IMR-90 (cell line): ENCODE measurements at regions not wholly inside any gene's neighbourhood (a gene's known extent, or its start where the extent isn't known, plus 50 kb on each side); places are given as distances from the start of the nearest gene placed in this dataset.

ENCODE experiments used
- ATAC-seq: fragments of 200-7000 bp; cut with Tn5 transposase; 2 replicates; pipeline ENCODE4 v1.9.1; 2020; ENCODE audit warnings: low read depth, mild to moderate bottlenecking, moderate library complexity
- BruUV-seq: library from RNA; stranded (reverse); fragments of 400-500 nt; replicated peaks from 2 replicates; lab custom pipeline; 2021; lab: Mats Ljungman, UMichigan
- CTCF ChIA-PET: fragments of 300-600 bp; formaldehyde crosslinking; extraction: SDS; loops from one replicate; lab custom pipeline; 2021; ENCODE audit warnings: antibody characterized with exemption; lab: Yijun Ruan, JAX
- POLR2A ChIA-PET: fragments of 300-600 bp; sonication (Branson Sonifier 250); formaldehyde crosslinking; loops from one replicate; lab custom pipeline; 2022; ENCODE audit warnings: antibody characterized with exemption; ENCODE audit not compliant: unreplicated experiment; lab: Charles Lee
- DNase-seq: peaks from one replicate; pipeline ENCODE4 v3.0.0; 2013
- H2AFZ ChIP-seq: replicated peaks from 2 replicates; pipeline ENCODE3; 2013; ENCODE audit warnings: low read length, mild to moderate bottlenecking; ENCODE audit not compliant: poor library complexity
- H2AK5ac ChIP-seq: 2 replicates; pipeline ENCODE4 v1.6.1; 2013; ENCODE audit warnings: low read depth, low read length, inconsistent platforms
- H2AK9ac ChIP-seq: replicated peaks from 2 replicates; pipeline ENCODE3; 2013; ENCODE audit warnings: mild to moderate bottlenecking, low read depth, low read length, moderate library complexity; ENCODE audit not compliant: poor library complexity
- H2BK120ac ChIP-seq: 2 replicates; pipeline ENCODE4 v1.6.1; 2013; ENCODE audit warnings: low read depth, low read length, inconsistent platforms
- H2BK15ac ChIP-seq: 3 replicates; pipeline ENCODE4 v1.6.1; 2013; ENCODE audit warnings: low read depth, low read length, inconsistent platforms
- H2BK20ac ChIP-seq: 2 replicates; pipeline ENCODE4 v1.6.1; 2013; ENCODE audit warnings: low read depth, mild to moderate bottlenecking, inconsistent platforms, low read length, moderate library complexity
- H2BK5ac ChIP-seq: 2 replicates; pipeline ENCODE4 v1.6.1; 2013; ENCODE audit warnings: mild to moderate bottlenecking, low read depth, low read length, inconsistent platforms; ENCODE audit not compliant: poor library complexity, severe bottlenecking
- H3K14ac ChIP-seq: replicated peaks from 2 replicates; pipeline ENCODE4 v1.6.1; 2013; ENCODE audit warnings: low read depth, low read length, inconsistent platforms
- H3K18ac ChIP-seq: 2 replicates; pipeline ENCODE4 v1.6.1; 2013; ENCODE audit warnings: low read depth, low read length, control low read depth
- H3K23ac ChIP-seq: 2 replicates; pipeline ENCODE4 v1.6.1; 2013; ENCODE audit warnings: low read depth, low read length, inconsistent platforms
- H3K27ac ChIP-seq: 2 replicates; pipeline ENCODE4 v1.5.1; 2013; ENCODE audit warnings: mild to moderate bottlenecking, control low read depth, low read length; ENCODE audit not compliant: insufficient read depth
- H3K27me3 ChIP-seq: 2 replicates; pipeline ENCODE4 v1.6.1; 2013; ENCODE audit warnings: low read length; ENCODE audit not compliant: control insufficient read depth, insufficient read depth
- H3K36me3 ChIP-seq: 2 replicates; pipeline ENCODE4 v1.6.1; 2013; ENCODE audit warnings: low read length, mixed read lengths; ENCODE audit not compliant: control insufficient read depth, insufficient read depth
- H3K4ac ChIP-seq: 2 replicates; pipeline ENCODE4 v1.6.1; 2013; ENCODE audit warnings: low read depth, low read length, inconsistent platforms
- H3K4me1 ChIP-seq: 2 replicates; pipeline ENCODE4 v1.6.1; 2013; ENCODE audit warnings: low read length, mixed read lengths; ENCODE audit not compliant: control insufficient read depth, insufficient read depth
- H3K4me2 ChIP-seq: 2 replicates; pipeline ENCODE4 v1.6.1; 2013; ENCODE audit warnings: low read depth, mild to moderate bottlenecking, control low read depth, low read length, moderate library complexity
- H3K4me3 ChIP-seq: 2 replicates; pipeline ENCODE4 v1.5.1; 2013; ENCODE audit warnings: low read depth, mild to moderate bottlenecking, control low read depth, low read length, moderate library complexity; ENCODE audit not compliant: insufficient read depth
- H3K56ac ChIP-seq: 2 replicates; pipeline ENCODE4 v1.6.1; 2013; ENCODE audit warnings: low read length, inconsistent platforms; ENCODE audit not compliant: insufficient read depth; ENCODE audit errors: extremely low read depth
- H3K79me1 ChIP-seq, 2 experiments: 2 replicates each; pipeline ENCODE4 v1.6.1; 2013; ENCODE audit warnings: low read length in 2 of 2, inconsistent platforms in 1 of 2, low read depth in 1 of 2
- H3K9ac ChIP-seq: 2 replicates; pipeline ENCODE4 v1.6.1; 2013; ENCODE audit warnings: low read depth, low read length, control low read depth
- H3K9me1 ChIP-seq: 2 replicates; pipeline ENCODE4 v1.6.1; 2013; ENCODE audit warnings: low read length, inconsistent platforms; ENCODE audit not compliant: insufficient read depth
- H3K9me3 ChIP-seq: 2 replicates; pipeline ENCODE4 v1.6.1; 2013; ENCODE audit warnings: low read length; ENCODE audit not compliant: control insufficient read depth, insufficient read depth
- H4K20me1 ChIP-seq: 2 replicates; pipeline ENCODE4 v1.6.1; 2013; ENCODE audit warnings: low read length, inconsistent platforms; ENCODE audit not compliant: insufficient read depth
- H4K5ac ChIP-seq: 2 replicates; pipeline ENCODE4 v1.6.1; 2013; ENCODE audit warnings: mild to moderate bottlenecking, low read depth, low read length, control low read depth
- H4K8ac ChIP-seq, 2 experiments: 2 replicates each; pipeline ENCODE4 v1.6.1; 2013; ENCODE audit warnings: low read depth in 2 of 2, low read length in 2 of 2, control low read depth in 1 of 2, inconsistent platforms in 1 of 2
- H4K91ac ChIP-seq: 2 replicates; pipeline ENCODE4 v1.6.1; 2013; ENCODE audit warnings: low read depth, low read length, inconsistent platforms; ENCODE audit not compliant: insufficient read depth
- NFE2L2 ChIP-seq: fragments of 150-350 bp; IDR thresholded peaks from 2 replicates; pipeline ENCODE4 v1.6.1; 2016; ENCODE audit warnings: low read depth, mild to moderate bottlenecking, low read length
- WGBS, 2 experiments: methylation state at CpG; one replicate each; pipeline versions ENCODE4 v1.1.5 to v1.1.7; 2013; ENCODE audit warnings: missing lambda C conversion rate in 2 of 2; ENCODE audit not compliant: insufficient read length in 1 of 2; ENCODE audit errors: extremely low coverage in 2 of 2; 5-methylcytosine and 5-hydroxymethylcytosine counted together
- dilution Hi-C: fragments of 300-500 bp; cut with HindIII; formaldehyde crosslinking; loops from one replicate; pipeline ENCODE4 v1.14.3; 2018; ENCODE audit warnings: low sequenced_read_pairs; ENCODE audit not compliant: unreplicated experiment
- in situ Hi-C: fragments of 300-500 bp; cut with MboI; formaldehyde crosslinking; loops from 3 replicates; pipeline ENCODE4 v1.14.3; 2019; ENCODE audit warnings: low sequenced_read_pairs, inconsistent platforms, mixed read lengths
- intact Hi-C: fragments of 100-400 bp; cut with micrococcal nuclease; formaldehyde crosslinking; loops from 2 replicates; pipeline ENCODE4 v1.10.0; 2022

DNA sequence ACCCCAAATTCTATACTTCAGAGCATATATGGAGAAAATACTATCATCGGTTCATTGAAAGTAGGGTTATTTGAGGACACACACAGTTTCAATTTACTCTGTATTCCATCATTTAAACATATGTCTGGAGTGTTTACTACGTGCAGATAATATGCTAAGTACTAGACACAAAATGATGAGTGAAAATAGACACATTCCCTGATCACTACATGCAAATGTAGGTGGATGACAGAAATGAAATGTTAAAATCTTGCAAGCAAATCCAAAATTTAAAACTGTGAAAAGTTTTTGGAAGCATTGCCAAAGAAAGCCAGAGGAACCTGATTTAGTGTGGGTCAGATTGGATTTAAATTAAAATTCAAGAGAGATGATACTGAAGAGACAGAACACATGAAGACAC lies 1106.6 kb downstream of the CBLN2 start:
- ChIA-PET POLR2A (no interaction called here), CTCF (no interaction called here)
- Histone ChIP-seq H3K4me1 (no peaks in the 10 kb centered on the region), H4K91ac (no peak overlapping the region), H4K5ac (no peak overlapping the region), H3K23ac (no peak overlapping the region), H3K4me2 (no peak overlapping the region), H2BK5ac (no peak overlapping the region), H2BK15ac (no peak overlapping the region), H2AK9ac (no peak overlapping the region), H3K4ac (no peak overlapping the region), H3K27ac (no peak overlapping the region), H3K9me3 (peaks cover 12% of the 10 kb centered on the region), H2AFZ (no peak overlapping the region), H3K36me3 (no peaks in the 10 kb centered on the region), H2AK5ac (no peak overlapping the region), H3K9ac (no peak overlapping the region), H2BK120ac (no peak overlapping the region), H3K9me1 (no peaks in the 10 kb centered on the region), H4K20me1 (no peaks in the 10 kb centered on the region), H3K79me1 (no peaks in the 10 kb centered on the region), H3K56ac (no peak overlapping the region), H2BK20ac (no peak overlapping the region), H3K27me3 (no peaks in the 10 kb centered on the region), H4K8ac (no peak overlapping the region), H3K18ac (no peak overlapping the region), H3K4me3 (no peak overlapping the region), H3K14ac (no peak overlapping the region)
- DNase-seq (no peak), ATAC-seq (no peak)
- intact Hi-C loops = no loop called here
- no CpG with 5 or more reads among the region's 2 CpGs for WGBS, 2 experiments
- in situ Hi-C loops = no loop called here
- no TSS peak for BruUV-seq
- TF ChIP-seq NFE2L2 = no peak
- dilution Hi-C loops = no loop called here
